CD4-positive, alpha-beta T cell treated with Interleukin-21 for 1 hour (primary cell): ENCODE measurements at regions not wholly inside any gene's neighbourhood (a gene's known extent, or its start where the extent isn't known, plus 50 kb on each side); places are given as distances from the start of the nearest gene placed in this dataset.
"Not testable (repeated sequence)": the region's sequence is repeated elsewhere in the genome, so short reads cannot be mapped to it uniquely, and the experiment has no call there.

Source experiments
- DNase-seq: peaks from one replicate; pipeline ENCODE4 v3.0.0-alpha.2; 2020

DNA sequence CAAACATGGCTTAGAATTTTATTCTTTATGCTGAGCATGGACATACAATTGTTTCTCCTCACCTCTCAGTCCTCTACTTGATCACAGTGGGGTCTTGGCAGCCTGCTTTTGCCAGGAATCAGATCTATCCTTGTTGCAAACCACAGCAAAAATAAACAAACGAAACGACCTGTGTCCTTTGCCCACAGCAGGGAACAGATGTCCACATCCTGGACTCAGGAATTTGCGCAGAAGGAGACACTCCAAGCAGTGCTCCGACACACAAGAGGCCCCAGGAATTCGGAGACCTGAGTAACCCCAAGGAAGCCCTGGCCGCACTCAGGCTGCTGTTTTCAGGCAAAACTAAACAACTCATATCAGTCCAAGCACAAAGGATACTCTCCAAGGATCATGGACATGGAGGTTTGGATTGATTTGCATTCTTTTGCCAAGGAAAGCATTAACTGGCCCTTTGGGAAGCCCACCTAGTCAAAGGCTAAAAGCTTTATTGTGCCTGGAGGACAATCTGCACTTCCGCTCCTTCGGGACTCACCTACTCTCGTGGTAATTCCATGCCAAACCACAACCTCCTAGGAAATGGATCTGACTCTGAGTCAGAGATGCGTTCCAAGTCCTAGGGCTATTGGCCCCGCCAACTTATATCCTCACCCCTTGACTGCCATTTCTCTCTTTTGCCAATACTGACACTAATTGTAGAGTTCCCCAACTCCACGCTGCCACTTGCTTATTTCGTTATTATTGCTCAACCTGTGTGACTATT is 271.1 kb upstream of the CDH11 start:
- no peak for DNase-seq

DNA sequence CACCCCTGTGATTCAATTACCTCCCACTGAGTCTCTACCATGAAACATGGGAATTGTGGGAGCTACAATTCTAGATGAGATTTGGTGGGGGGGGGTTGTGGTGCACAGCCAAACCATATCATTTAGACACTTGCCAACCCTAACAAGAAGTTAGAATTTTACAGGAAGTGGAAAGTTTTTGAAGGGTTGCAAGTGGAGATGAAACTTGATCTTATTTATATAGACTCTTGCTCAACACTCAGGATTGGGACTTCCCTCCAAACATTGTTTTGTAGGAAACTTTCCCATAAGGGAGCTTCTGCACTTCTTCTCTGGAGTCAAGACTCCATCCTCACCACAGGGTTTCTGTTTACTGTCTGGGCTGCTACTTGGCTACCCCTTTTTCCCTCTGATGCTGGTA is 266.7 kb upstream of the CDH11 start:
- no peak for DNase-seq

DNA sequence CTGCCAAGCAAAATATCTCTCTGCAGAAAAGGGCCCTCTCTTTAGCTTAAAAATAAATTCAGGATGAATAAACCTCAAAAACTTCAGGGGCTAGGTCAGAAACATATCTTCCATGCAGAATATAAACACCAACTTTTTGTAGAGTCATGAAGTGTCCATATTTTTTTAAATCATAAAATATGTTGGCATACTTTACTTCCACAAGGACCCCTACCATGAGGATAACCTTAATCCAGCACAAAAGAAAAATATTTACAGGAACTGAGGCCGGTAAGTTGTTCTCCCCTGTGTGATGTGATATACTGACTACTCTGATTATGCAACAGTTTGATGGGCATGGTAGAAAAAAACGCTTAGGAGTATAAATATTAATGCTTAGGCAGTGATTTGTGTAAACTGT is 264.8 kb upstream of the CDH11 start:
- no peak for DNase-seq

DNA sequence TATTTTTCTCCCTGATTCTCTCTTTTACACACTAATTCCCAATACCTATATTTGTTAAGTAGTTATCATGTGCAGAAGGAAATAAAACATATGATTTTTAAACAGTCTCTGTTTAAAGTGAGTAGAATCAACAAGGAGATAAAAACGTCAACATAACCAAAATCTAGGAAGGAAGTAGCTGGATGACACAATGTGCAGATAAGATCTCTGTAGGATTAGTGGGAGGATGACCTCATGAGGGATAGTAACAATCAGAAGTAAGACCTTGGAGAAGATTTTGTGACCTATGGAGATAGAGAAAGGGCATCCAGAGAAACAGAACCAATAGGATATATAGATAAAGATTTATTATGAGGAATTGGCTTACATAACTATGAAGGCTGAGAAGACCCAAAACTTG is 262.6 kb upstream of the CDH11 start:
- no peak for DNase-seq

DNA sequence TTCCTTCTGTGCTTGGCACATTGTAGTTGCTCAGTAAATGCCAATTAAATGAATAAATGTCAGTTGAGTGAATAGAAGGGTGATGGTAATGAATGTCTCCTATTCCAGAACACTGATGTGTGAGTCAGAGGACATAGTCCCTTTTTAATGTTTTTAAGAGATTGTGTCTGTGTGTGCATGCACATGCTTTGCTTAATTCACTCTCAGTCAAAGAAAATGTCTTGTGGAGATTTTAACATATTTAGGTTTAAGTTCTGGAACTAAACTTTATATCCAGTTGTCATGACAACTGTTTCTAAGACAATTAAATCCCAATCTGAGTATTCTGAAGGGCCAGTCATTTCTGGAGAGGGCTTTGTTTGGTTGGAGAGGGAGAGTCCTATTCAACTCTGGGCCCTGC is 255.3 kb upstream of the CDH11 start:
- DNase-seq = no peak

DNA sequence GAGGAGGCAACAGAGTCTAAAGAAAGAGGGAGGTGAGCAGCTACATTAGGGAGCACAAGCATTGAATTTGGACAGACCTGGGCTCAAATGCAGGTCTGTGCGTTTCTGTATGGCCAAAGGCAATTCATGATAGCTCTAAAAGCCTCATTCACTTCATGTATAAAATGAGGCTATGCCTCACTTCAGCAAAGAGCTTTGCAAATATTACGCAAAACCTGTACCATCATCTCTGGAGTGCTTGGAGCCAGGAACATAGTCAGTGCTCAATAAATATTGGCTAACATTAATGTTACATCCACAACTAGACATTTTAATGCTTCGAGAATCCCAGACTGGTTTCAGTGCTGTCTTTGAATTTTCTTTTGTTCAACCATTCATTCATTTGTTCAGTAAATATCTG is 254.7 kb upstream of the CDH11 start:
- DNase-seq = no peak

DNA sequence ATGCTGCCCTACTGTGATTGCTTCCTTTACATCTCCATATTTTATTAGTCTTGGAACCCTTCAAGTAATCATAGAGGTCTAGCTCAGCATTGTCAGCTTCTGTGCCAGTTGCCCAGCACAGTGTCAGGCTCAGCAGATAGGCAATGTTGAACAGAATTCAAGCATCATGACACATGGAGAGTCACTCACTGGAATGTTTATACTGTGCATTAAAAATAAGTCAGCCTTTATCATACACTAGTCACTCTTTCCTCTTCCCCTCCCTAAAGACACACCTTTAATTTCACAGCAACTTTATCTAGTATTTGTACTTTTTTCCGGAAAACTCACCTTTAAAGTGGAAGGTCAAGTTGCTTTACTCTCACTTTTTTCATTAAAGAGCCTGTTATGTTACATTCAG is 253.8 kb upstream of the CDH11 start:
- no peak for DNase-seq

DNA sequence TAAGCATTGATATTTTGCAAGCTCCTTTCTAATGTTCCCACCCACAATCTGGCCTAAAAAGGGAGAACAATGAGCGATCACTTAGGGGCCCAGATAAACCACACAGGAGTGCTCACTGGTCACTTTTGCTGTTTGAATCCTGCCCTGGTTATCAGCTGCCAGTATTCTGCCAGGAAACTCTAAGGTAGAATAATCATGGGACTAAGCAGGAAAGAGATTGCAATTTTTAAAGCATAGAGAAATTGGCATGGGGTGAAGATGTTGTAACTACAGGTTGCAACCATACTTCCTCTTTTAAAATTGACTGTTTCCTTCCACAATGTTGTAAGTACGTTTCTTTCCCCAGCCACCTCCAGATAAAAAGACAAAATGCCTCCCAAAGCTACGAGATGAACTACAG is 251.2 kb upstream of the CDH11 start:
- DNase-seq = no peak

DNA sequence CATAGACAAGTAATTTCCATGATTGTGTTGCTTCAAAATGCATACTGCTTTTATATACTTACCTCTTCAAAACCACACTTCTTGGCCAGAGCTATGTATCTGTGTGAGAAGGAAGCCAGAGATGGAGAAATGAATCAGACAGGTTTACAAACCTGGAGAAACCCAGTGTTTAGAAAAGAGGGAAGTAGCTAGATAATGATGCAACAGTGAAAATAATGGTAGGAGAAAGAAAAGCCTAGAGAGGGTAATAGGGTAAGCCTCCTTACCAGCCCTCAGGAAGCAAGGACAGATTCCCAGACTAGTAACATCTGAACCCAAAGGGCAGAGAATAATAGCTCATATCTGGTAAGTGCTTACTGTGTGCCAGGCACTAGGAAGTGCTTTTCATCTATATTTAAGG is 250.3 kb upstream of the CDH11 start:
- no peak for DNase-seq

DNA sequence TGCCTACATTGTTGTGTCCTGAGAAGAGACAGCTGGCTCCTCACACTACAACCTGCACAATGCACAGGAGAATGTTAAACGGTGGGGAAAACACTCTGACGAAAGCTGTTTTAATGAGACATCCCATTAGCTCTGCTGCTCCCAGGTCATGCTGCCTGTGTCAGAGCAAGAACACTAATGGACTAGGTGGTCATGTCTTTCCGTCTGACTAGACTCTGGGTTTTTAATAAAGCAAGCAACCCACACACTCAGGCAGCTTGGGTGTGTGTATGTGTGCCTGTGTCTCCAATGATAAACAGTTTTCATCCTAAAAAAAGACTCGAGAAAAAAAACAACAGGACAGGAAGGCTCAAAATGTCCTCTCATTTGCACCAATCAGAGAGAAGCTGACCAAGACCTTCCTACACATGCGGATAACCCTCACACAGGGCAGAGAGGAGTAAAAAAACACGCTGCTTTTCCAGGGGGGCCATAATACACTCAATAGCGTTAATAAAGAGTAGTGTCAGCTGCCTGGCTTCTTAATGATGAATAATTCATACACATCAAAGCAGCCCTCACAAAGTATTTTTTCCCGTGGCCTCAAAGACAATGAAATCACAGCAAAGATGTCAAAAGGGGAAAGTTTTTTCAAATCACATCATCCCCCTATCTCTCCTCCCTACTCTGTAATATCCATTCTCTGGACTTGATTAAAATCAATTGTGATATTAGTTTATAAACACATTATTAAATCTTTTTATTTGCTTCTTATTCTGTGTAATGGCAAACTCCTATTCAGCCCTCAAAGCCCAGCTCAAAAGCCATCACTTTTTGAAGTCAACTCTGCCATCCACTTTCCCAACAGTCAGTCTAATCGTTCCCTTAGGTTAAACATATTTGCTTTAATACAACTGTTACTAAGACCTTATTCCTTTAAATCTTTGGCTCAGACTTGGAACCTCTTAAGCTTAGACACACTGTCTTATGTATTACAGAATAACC is 244.2 kb upstream of the CDH11 start:
- no peak for DNase-seq

DNA sequence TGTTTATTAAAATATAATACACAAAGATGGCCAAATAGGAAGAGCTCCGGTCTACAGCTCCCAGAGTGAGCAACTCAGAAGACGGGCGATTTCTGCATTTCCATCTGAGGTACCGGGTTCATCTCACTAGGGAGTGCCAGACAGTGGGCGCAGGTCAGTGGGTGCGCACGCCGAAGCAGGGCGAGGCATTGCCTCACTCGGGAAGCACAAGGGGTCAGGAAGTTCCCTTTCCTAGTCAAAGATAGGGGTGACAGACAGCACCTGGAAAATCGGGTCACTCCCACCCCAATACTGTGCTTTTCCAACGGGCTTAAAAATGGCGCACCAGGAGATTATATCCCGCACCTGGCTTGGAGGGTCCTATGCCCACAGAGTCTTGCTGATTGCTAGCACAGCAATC is 234.9 kb upstream of the CDH11 start:
- DNase-seq = not testable (repeated sequence)

DNA sequence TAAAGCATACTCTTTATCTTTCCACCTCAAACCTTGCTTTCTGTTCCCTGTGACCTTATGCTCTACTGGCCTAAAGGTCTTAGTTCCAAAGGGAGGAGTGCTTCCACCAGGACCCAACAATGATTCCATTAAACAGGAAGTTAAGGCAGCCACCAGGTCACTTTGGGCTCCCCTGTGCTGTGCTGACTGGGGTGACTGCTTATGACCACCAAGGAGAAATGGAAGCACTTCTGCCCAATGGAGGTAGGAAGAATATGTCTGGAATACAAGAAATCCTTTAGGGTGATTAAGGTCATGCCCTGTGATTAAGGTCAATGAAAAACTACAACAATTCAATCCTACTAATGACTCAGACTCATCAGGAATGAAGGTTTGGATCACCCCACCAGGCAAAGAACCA is 233.8 kb upstream of the CDH11 start:
- no peak for DNase-seq

DNA sequence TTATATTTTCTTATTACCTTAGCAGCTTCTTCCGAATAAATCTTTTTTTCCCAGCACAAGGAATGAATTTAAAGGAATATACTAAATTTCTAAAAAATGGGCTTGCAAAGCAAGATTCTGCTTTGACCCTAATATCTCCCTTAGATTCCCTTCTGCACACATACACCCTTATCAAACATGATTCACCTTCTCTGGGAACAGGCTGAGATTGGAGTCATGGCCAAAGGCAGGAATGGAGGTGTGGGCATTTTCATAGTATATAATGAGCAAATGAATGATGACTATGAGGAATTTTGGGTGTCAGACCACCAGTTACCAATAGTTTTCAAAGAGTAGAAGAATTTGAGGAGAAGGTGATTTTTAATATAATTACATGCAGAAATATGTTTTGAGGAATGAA is 231.3 kb upstream of the CDH11 start:
- no peak for DNase-seq

DNA sequence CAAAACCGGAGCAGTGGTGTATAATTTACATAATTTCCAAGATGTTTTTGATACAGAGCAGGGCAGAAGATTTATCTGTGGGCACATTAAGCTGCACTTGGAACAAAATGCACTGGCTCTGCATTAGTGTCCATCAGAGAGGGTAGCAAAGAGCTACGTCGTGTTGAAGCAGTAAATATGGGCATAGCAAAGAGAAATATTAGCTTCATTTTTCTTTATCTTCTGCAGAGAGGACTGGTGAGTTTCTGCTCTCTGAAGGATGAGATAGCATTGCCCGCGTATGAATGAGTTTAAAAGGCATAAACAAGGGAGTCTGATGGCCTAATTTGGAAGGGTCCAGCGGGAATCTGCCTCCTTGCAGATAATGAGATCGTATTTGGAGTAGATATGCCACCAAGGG is 227.8 kb upstream of the CDH11 start:
- no peak for DNase-seq

DNA sequence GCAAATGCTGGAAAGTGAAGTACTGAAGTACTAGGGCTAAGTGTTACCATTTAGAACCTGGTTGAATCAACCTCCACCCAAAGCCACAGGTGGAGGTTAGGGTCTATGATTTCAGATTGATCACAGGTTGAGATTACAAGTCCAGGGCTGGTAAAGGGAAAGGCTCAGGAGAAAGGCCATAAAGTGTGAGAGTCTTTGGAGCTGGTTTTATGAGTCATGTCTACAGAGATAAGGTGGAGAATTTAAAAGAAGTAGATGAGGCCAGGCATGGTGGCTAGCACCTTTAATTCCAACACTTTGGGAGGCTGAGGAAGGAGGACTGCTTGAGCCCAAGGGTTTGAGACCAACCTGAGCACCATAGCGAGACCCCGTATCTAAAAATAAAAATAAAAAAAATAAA is 221.7 kb upstream of the CDH11 start:
- no peak for DNase-seq

DNA sequence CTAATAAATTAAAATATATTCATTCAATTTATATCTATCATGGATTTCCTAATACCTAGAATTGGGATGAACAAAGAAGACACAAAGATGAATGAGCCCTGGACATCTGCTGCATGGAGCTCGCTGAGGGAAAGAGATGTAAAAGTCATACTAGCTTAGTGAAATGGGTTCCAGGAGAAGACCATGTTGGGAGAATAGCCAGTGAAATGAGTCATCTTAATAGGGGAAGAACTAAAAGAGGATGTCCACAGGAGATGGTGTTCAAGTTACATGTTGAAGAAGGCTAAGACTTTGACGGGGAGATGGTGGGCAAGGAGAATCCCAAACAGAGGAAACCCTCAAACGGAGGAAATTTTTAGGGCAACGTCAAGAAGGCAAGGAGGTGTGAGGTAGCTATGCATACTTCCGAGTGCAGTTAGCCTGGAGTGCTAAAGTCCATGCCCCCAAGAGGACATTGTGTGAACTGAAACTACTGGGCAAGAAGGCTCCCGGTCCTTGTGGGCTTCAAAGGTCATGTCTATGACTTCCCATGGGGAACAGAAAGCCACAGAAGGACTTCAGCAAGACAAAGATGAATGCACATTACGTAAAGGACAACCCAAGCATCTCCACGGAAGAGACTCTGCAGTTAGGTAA is 220.5 kb upstream of the CDH11 start:
- DNase-seq = no peak

DNA sequence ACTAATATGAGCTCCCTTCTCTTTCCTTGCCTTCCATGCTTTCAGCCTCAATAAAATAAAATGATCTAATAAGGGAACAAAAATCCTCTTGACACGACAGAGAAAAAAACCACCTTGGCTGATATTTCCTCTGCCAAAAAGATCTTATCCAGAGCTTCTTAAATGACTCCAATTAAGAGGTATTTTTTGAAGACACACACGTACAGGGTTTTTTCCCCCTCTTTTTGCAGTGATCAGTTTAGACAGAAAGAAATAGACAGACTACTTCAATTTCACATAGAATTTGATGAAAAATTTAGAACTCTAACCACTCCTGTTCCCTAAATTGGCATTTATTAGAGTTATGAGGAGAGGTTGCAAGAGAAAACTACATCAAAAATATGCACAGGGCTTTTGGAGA is 217.2 kb upstream of the CDH11 start:
- no peak for DNase-seq

DNA sequence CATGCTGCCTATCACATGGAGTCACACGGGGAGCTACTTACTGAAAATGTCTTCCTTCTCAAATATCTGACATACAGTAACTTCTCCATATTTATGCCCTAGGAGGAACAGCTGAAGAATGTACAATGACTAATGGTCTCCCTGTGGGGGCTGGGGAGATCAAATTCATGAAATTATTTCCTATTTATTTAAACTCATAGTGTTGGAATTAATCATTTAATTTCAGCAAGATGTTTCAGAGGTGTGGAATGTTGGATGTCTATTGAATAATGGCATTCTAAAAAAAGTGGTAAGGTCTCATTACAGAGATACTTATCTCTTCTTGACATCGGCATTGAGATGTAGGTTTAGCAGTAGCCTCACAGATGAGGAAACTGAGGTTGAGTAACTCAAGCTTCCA is 214.3 kb upstream of the CDH11 start:
- DNase-seq = no peak

DNA sequence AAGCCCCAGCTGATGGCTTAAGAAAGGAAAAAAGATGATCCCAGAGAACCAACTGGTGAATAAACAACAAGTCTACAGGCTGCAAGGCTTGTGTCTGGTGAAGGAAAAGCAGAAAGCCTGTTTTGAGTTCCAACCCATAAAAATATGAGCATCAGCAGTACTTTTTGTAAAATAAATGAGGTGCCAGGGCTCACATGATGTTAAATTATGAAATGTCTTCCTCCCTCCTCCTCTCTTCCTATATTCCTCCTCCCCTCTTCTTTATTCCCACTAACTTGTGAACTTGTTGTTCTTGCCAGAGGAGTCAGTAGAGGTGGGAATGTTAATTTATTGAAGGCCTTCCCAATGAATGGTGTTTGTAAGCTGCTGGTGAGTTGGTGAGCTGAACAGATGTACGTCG is 212.2 kb upstream of the CDH11 start:
- no peak for DNase-seq

DNA sequence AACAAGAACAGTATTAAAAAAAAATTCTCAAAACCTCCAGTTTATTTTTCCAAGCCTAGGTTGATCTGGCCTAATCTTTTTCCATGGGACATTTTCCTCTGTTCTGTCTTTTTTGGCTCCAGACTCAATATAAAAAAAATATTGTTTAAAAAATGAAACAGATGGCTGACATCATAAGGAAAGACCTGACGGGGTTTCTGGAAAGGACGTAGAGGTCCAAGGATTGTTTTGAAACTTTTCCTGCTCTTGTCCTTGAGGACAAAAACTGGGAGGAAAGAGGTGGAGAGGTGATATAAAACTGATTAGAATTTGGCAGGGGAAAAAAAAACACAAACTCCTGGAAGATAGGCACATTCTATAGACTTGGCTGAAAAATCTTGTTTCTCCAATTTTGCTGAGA is 211.4 kb upstream of the CDH11 start:
- DNase-seq = no peak

DNA sequence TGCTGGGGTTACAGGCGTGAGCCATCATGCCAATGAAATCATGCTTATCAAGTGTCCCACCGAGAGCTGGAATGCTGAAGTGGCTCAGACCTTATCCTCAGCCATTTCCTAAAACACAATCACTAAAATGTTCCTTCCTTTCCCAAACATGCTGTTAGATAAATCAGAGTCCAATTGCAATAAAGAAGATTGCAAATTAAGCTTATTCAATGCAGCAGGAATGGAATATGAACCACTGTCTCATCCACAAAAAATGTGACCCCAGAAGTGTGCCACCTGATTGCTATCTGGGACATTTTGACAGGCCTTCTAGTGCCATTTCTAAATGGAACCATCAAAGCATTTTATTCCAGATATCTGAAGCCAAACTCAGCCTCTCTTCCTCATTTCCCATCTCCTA is 205.5 kb upstream of the CDH11 start:
- no peak for DNase-seq

DNA sequence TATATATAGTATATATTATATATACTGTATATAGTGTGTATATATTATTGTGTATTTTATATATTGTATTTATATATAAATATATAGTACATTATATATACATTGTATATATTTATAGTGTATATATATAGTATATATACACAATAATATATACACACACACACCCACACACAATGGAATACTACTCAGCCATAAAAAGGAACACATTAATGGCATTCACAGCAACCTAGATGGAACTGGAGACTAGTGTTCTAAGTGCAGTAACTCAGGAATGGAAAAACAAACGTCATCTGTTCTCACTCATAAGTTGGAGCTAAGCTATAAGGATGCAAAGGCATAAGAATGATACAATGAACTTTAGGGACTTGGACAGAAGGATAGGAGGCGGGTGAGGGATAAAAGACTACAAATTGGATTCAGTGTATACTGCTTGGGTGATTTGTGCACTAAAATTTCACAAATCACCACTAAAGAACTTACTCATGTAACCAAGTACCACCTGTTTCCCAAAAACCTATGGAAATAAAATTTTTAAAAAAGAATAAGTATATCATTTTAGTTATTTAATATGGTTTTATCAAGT is 201.9 kb upstream of the CDH11 start:
- DNase-seq = no peak

DNA sequence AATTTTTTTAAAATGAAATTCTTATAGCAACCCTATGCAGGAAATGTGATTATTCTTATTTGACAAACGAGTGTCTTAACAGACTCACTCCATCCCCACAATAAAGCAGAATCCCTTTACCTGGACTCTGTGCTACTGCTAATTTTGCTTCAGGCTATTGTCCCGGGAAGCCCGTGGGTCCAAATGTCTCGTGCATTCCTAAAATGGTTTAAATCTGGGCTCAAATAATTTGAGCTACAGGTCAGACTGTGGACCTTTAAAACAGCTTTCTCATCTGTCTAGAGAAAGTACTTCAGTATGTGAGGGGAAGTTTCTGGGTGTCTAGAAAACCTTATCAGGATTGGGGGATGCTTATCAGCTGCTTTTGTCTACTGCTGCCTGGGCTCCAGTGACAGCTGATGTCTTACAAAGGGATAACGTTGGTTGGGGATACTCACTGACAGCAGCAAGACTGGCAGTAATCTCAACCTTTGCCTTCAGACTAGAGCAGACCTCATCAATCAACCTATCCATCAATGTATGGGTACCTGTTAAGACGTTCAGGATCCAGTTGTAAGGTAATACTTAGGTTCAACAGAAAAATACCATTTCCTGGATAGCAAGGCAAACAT is 197.9 kb upstream of the CDH11 start:
- no peak for DNase-seq
